Right lobe of liver (tissue), 4 donors: ENCODE measurements at regions not wholly inside any gene's neighbourhood (a gene's known extent, or its start where the extent isn't known, plus 50 kb on each side); places are given as distances from the start of the nearest gene placed in this dataset.
"Not testable (repeated sequence)": the region's sequence is repeated elsewhere in the genome, so short reads cannot be mapped to it uniquely, and the experiment has no call there.

ENCODE experiments used
- CTCF ChIP-seq, 4 donors: fragments of 200-600 bp in 3 of 4; fragments of 450-650 bp in 1 of 4; IDR thresholded peaks; one replicate each; pipeline versions ENCODE4 v1.5.1 to v1.8.0; 2016 to 2022; ENCODE audit warnings: antibody characterized with exemption in 4 of 4, mild to moderate bottlenecking in 2 of 4
- POLR2A ChIP-seq: fragments of 450-650 bp; IDR thresholded peaks from one replicate; pipeline ENCODE4 v1.6.1; 2017; ENCODE audit warnings: antibody characterized with exemption, mild to moderate bottlenecking
- donor health status: DM: no; HTN: no; CAD: no.
- donor health status: DM: no; HTN: no; CAD: no.
- donor health status: DM: no; HTN: yes; CAD: no.

DNA sequence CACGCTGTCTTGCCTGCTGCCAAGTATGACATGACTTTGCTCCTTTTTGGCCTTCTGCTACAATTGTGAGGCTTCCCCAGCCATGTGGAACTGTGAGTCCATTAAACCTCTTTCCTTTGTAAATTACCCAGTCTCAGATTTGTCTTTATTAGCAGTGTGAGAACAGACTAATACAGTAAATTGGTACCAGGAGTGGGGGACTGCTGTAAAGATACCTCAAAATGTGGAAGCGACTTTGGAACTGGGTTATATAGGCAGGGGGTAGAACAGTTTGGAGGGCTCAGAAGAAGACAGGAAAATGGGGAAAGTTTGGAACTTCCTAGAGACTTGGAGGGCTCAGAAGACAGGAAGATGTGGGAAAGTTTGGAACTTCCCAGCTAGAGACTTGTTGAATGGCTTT lies 104.0 kb downstream of the IFI44 start:
- TF ChIP-seq CTCF (IDR thresholded peaks at IDR 0.05); POLR2A: not testable (repeated sequence)
